Vagina (tissue), 2 donors: ENCODE measurements at regions not wholly inside any gene's neighbourhood (a gene's known extent, or its start where the extent isn't known, plus 50 kb on each side); places are given as distances from the start of the nearest gene placed in this dataset.

Experiments
- DNase-seq, 2 donors: peaks; one replicate each; pipeline ENCODE4 v3.0.0-alpha.2; 2017; ENCODE audit errors: extremely low spot score in 2 of 2
- H3K27ac ChIP-seq: fragments of 200-600 bp; sonication (generic); one replicate; pipeline ENCODE4 v1.5.1; 2019
- H3K27me3 ChIP-seq: fragments of 200-600 bp; sonication (generic); one replicate; pipeline ENCODE4 v1.5.1; 2019
- H3K36me3 ChIP-seq, 2 donors: fragments of 200-600 bp; sonication (generic); one replicate each; pipeline ENCODE4 v1.5.1; 2017 to 2019
- H3K4me1 ChIP-seq: fragments of 200-600 bp; sonication (generic); one replicate; pipeline ENCODE4 v1.5.1; 2019
- H3K4me3 ChIP-seq, 2 donors: fragments of 200-600 bp; sonication (generic); 1 replicate in 1 of 2; 2 replicates in 1 of 2; pipeline ENCODE4 v1.5.1; 2016 to 2019
- H3K9me3 ChIP-seq: fragments of 200-600 bp; sonication (generic); one replicate; pipeline ENCODE4 v1.5.1; 2019
- CTCF ChIP-seq, 3 experiments: fragments of 450-650 bp in 2 of 3; fragments of 200-600 bp in 1 of 3; sonication (generic) in 1 of 3; IDR thresholded peaks; one replicate each; pipeline ENCODE4 v1.5.1; 2017 to 2019; ENCODE audit warnings: antibody characterized with exemption in 3 of 3, mild to moderate bottlenecking in 2 of 3, moderate library complexity in 2 of 3
- POLR2A ChIP-seq, 2 donors: fragments of 450-650 bp; IDR thresholded peaks; one replicate each; pipeline ENCODE4 v1.6.1; 2017; ENCODE audit warnings: antibody characterized with exemption in 2 of 2, mild to moderate bottlenecking in 2 of 2, moderate library complexity in 2 of 2
- POLR2AphosphoS5 ChIP-seq, 2 donors: sonication (generic); formaldehyde crosslinking; IDR thresholded peaks; one replicate each; pipeline ENCODE4 v1.9.0; 2017; ENCODE audit warnings: antibody characterized with exemption in 2 of 2, mild to moderate bottlenecking in 2 of 2, low read depth in 1 of 2; ENCODE audit not compliant: insufficient read depth in 1 of 2
- intact Hi-C: fragments of 100-400 bp; cut with DNase I; formaldehyde crosslinking; loops from one replicate; pipeline ENCODE4 v1.15.1; 2023

GRCh38 chr2:234334151-234334550, 162.7 kb downstream of the ARL4C start:
- Histone ChIP-seq H3K27ac (peak overlapping the region; percentile 34), H3K27me3 (no peaks in the 10 kb centered on the region), H3K4me3 (no peak overlapping the region), H3K4me1 (peaks cover 24% of the 10 kb centered on the region), H3K36me3 (no peaks in the 10 kb centered on the region), H3K9me3 (no peaks in the 10 kb centered on the region)
- intact Hi-C loops = no loop called here
- TF ChIP-seq POLR2A (IDR thresholded peaks at IDR 0.05) = no peak
- TF ChIP-seq POLR2AphosphoS5 (IDR thresholded peaks at IDR 0.05; ENCODE audit: insufficient read depth in 1 of 2, low read depth in 1 of 2) = no peak
- TF ChIP-seq CTCF (IDR thresholded peaks at IDR 0.05) = no peak
- DNase-seq = no peak

GRCh38 chr2:234333168-234334130, 163.4 kb downstream of the ARL4C start:
- intact Hi-C loops = no loop called here
- H3K4me3 ChIP-seq = no peak overlapping the region

GRCh38 chr2:234331966-234332365, 164.9 kb downstream of the ARL4C start:
- no peak for DNase-seq
- Histone ChIP-seq H3K4me3 (no peak overlapping the region), H3K9me3 (no peaks in the 10 kb centered on the region), H3K27ac (no peak overlapping the region), H3K36me3 (no peaks in the 10 kb centered on the region), H3K4me1 (peaks cover 24% of the 10 kb centered on the region), H3K27me3 (no peaks in the 10 kb centered on the region)
- intact Hi-C loops = no loop called here
- TF ChIP-seq POLR2A (IDR thresholded peaks at IDR 0.05) (no peak), CTCF (IDR thresholded peaks at IDR 0.05) (no peak), POLR2AphosphoS5 (IDR thresholded peaks at IDR 0.05; ENCODE audit: insufficient read depth in 1 of 2, low read depth in 1 of 2) (no peak)

More at GRCh38 chr2:234333168-234334130, 163.4 kb downstream of the ARL4C start:
- peak in 1 of 2 donors; percentile 84 for DNase-seq
- H3K4me1 ChIP-seq = peaks cover 24% of the 10 kb centered on the region
- H3K9me3 ChIP-seq = no peaks in the 10 kb centered on the region
- no peaks in the 10 kb centered on the region for H3K36me3 ChIP-seq
- no peaks in the 10 kb centered on the region for H3K27me3 ChIP-seq
- H3K27ac ChIP-seq = no peak overlapping the region
- TF ChIP-seq CTCF (IDR thresholded peaks at IDR 0.05) = no peak
- no peak for TF ChIP-seq POLR2AphosphoS5 (IDR thresholded peaks at IDR 0.05; ENCODE audit: insufficient read depth in 1 of 2, low read depth in 1 of 2)
- no peak for TF ChIP-seq POLR2A (IDR thresholded peaks at IDR 0.05)

- TF ChIP-seq CTCF (IDR thresholded peaks at IDR 0.05) = no peak
- TF ChIP-seq POLR2AphosphoS5 (IDR thresholded peaks at IDR 0.05; ENCODE audit: insufficient read depth in 1 of 2, low read depth in 1 of 2) = no peak
- TF ChIP-seq POLR2A (IDR thresholded peaks at IDR 0.05) = no peak
- intact Hi-C loops = no loop called here
- no peak for DNase-seq
Observed at GRCh38 chr2:234331566-234331965, 165.3 kb downstream of the ARL4C start.

GRCh38 chr2:234330902-234331301, 166.0 kb downstream of the ARL4C start:
- Histone ChIP-seq H3K27me3 (no peaks in the 10 kb centered on the region), H3K27ac (no peak overlapping the region), H3K4me3 (no peak overlapping the region), H3K36me3 (no peaks in the 10 kb centered on the region), H3K4me1 (peaks cover 19% of the 10 kb centered on the region), H3K9me3 (no peaks in the 10 kb centered on the region)
- intact Hi-C loops = no loop called here
- no peak for DNase-seq
- TF ChIP-seq POLR2A (IDR thresholded peaks at IDR 0.05) (no peak), POLR2AphosphoS5 (IDR thresholded peaks at IDR 0.05; ENCODE audit: insufficient read depth in 1 of 2, low read depth in 1 of 2) (no peak), CTCF (IDR thresholded peaks at IDR 0.05) (no peak)

More at GRCh38 chr2:234331566-234331965, 165.3 kb downstream of the ARL4C start:
- no peak overlapping the region for H3K27ac ChIP-seq
- peaks cover 24% of the 10 kb centered on the region for H3K4me1 ChIP-seq
- H3K9me3 ChIP-seq = no peaks in the 10 kb centered on the region
- no peaks in the 10 kb centered on the region for H3K27me3 ChIP-seq
- H3K4me3 ChIP-seq = no peak overlapping the region
- no peaks in the 10 kb centered on the region for H3K36me3 ChIP-seq
